SK-N-SH (cell line): ENCODE measurements at regions not wholly inside any gene's neighbourhood (a gene's known extent, or its start where the extent isn't known, plus 50 kb on each side); places are given as distances from the start of the nearest gene placed in this dataset.

Experiments
- CTCF ChIA-PET: fragments of 300-600, 350-600 bp; formaldehyde crosslinking; extraction: SDS; loops from one replicate; lab custom pipeline; 2021; lab: Yijun Ruan, JAX
- POLR2A ChIA-PET: fragments of 350-600 bp; sonication (Branson Sonifier 250); formaldehyde crosslinking; extraction: SDS; loops from one replicate; lab custom pipeline; 2020; ENCODE audit warnings: antibody characterized with exemption, inconsistent platforms; lab: Yijun Ruan, JAX
- DNase-seq: peaks from one replicate; pipeline ENCODE4 v3.0.0; 2012
- H2AFZ ChIP-seq: fragments of 200-600 bp; sonication (generic); 2 replicates; pipeline ENCODE4 v1.8.1; 2016; ENCODE audit warnings: antibody characterized with exemption, mild to moderate bottlenecking, low read depth
- H3F3A ChIP-seq: fragments of 200-600 bp; sonication (generic); replicated peaks from 2 replicates; pipeline ENCODE3; 2016; ENCODE audit warnings: antibody characterized with exemption, mild to moderate bottlenecking; ENCODE audit not compliant: insufficient read depth
- H3K27ac ChIP-seq, 2 experiments: fragments of 200-500 bp in 1 of 2; fragments of 200-600 bp in 1 of 2; sonication (Bioruptor generic) in 1 of 2; sonication (generic), shearing (Covaris generic) in 1 of 2; 2 replicates each; pipeline versions ENCODE4 v1.5.1 to v1.6.1; 2014 to 2016; ENCODE audit warnings: low read depth in 2 of 2, inconsistent platforms in 1 of 2, low read length in 1 of 2, mild to moderate bottlenecking in 1 of 2, mixed read lengths in 1 of 2
- H3K27me3 ChIP-seq: fragments of 200-600 bp; sonication (generic), shearing (Covaris generic); 2 replicates; pipeline ENCODE4 v1.6.1; 2016; ENCODE audit warnings: mixed run types; ENCODE audit not compliant: insufficient read depth
- H3K36me3 ChIP-seq, 2 experiments: fragments of 200-500 bp in 1 of 2; fragments of 200-600 bp in 1 of 2; sonication (Bioruptor generic) in 1 of 2; sonication (generic) in 1 of 2; replicated peaks in 1 of 2; 2 replicates each; pipeline versions ENCODE3 to v1.5.1; 2014 to 2016; ENCODE audit warnings: low read length in 1 of 2, mild to moderate bottlenecking in 1 of 2; ENCODE audit not compliant: insufficient read depth in 2 of 2, control insufficient read depth in 1 of 2
- H3K4me1 ChIP-seq, 2 experiments: fragments of 200-500 bp in 1 of 2; fragments of 200-600 bp in 1 of 2; sonication (Bioruptor generic) in 1 of 2; sonication (generic), shearing (Covaris generic) in 1 of 2; 2 replicates each; pipeline versions ENCODE4 v1.5.1 to v1.6.1; 2014 to 2016; ENCODE audit warnings: low read depth in 1 of 2, low read length in 1 of 2, mixed run types in 1 of 2; ENCODE audit not compliant: insufficient read depth in 2 of 2, control insufficient read depth in 1 of 2
- H3K4me2 ChIP-seq: fragments of 200-600 bp; sonication (generic), shearing (Covaris generic); 2 replicates; pipeline ENCODE4 v1.6.1; 2017; ENCODE audit warnings: mixed run types
- H3K4me3 ChIP-seq, 2 experiments: fragments of 200-500 bp in 1 of 2; fragments of 200-600 bp in 1 of 2; sonication (Bioruptor generic) in 1 of 2; sonication (generic), shearing (Covaris generic) in 1 of 2; 2 replicates each; pipeline versions ENCODE4 v1.5.1 to v1.8.1; 2014 to 2016; ENCODE audit warnings: low read depth in 2 of 2, inconsistent platforms in 1 of 2, low read length in 1 of 2, mild to moderate bottlenecking in 1 of 2, mixed read lengths in 1 of 2, moderate library complexity in 1 of 2
- H3K79me2 ChIP-seq: fragments of 200-600 bp; sonication (generic); 2 replicates; pipeline ENCODE4 v1.8.1; 2017; ENCODE audit warnings: mild to moderate bottlenecking; ENCODE audit not compliant: insufficient read depth
- H3K9ac ChIP-seq: fragments of 200-600 bp; sonication (generic); 2 replicates; pipeline ENCODE4 v1.6.1; 2017; ENCODE audit warnings: mixed run types
- H3K9me2 ChIP-seq: fragments of 200-600 bp; sonication (generic); 2 replicates; pipeline ENCODE4 v1.6.1; 2017; ENCODE audit warnings: mixed run types
- H3K9me3 ChIP-seq: fragments of 200-600 bp; sonication (generic); 2 replicates; pipeline ENCODE4 v1.6.1; 2017; ENCODE audit warnings: mixed run types, mild to moderate bottlenecking, moderate library complexity
- H4K20me1 ChIP-seq: fragments of 200-600 bp; sonication (generic); 2 replicates; pipeline ENCODE4 v1.6.1; 2017; ENCODE audit warnings: mild to moderate bottlenecking, mixed run types; ENCODE audit not compliant: insufficient read depth
- CTCF ChIP-seq: fragments of 200-600 bp; sonication (generic); IDR thresholded peaks from 2 replicates; pipeline ENCODE4 v1.6.1; 2017; ENCODE audit warnings: antibody characterized with exemption, mild to moderate bottlenecking, moderate library complexity
- EZH2phosphoT487 ChIP-seq: fragments of 200-600 bp; sonication (generic); IDR thresholded peaks from 2 replicates; pipeline ENCODE4 v1.6.1; 2017; ENCODE audit warnings: low read depth, mixed run types, mild to moderate bottlenecking, antibody characterized with exemption, moderate library complexity, borderline replicate concordance
- FOXJ3 ChIP-seq: sonication (generic); formaldehyde crosslinking; IDR thresholded peaks from 2 replicates; pipeline ENCODE4 v1.5.1; 2020; ENCODE audit warnings: mild to moderate bottlenecking, missing genetic modification reagents
- FOXM1 ChIP-seq: IDR thresholded peaks from 2 replicates; pipeline ENCODE4 v1.4.0; 2012; ENCODE audit warnings: low read depth, mild to moderate bottlenecking
- GATA2 ChIP-seq: sonication (generic); formaldehyde crosslinking; IDR thresholded peaks from 2 replicates; pipeline ENCODE4 v1.5.0; 2020; ENCODE audit warnings: mild to moderate bottlenecking, missing genetic modification reagents
- NFIC ChIP-seq: IDR thresholded peaks from 2 replicates; pipeline ENCODE4 v1.4.0; 2012; ENCODE audit warnings: borderline replicate concordance
- PBX3 ChIP-seq: IDR thresholded peaks from 2 replicates; pipeline ENCODE4; 2012
- RCOR1 ChIP-seq: fragments of 150-350 bp; IDR thresholded peaks from 2 replicates; pipeline ENCODE4 v1.6.1; 2017; ENCODE audit warnings: antibody characterized with exemption, low read length
- REST ChIP-seq: IDR thresholded peaks from 2 replicates; pipeline ENCODE4 v1.6.1; 2012; ENCODE audit warnings: mild to moderate bottlenecking, low read depth, low read length, moderate library complexity
- RXRA ChIP-seq: IDR thresholded peaks from 2 replicates; pipeline ENCODE4 v1.4.0; 2012; ENCODE audit warnings: low read depth, mild to moderate bottlenecking, borderline replicate concordance
- SIN3A ChIP-seq: IDR thresholded peaks from 2 replicates; pipeline ENCODE4 v1.6.1; 2012; ENCODE audit warnings: low read depth, mild to moderate bottlenecking, low read length, moderate library complexity, borderline replicate concordance
- SMC3 ChIP-seq: IDR thresholded peaks from 2 replicates; pipeline ENCODE4 v1.6.1; 2012; ENCODE audit warnings: low read depth, low read length, improper control_type of control experiment
- TCF12 ChIP-seq: IDR thresholded peaks from 2 replicates; pipeline ENCODE4 v1.4.0; 2012
- TEAD4 ChIP-seq: IDR thresholded peaks from 2 replicates; pipeline ENCODE4 v1.4.0; 2012; ENCODE audit warnings: mild to moderate bottlenecking, borderline replicate concordance; ENCODE audit not compliant: insufficient read depth
- ZBTB33 ChIP-seq: IDR thresholded peaks from 2 replicates; pipeline ENCODE4 v1.4.0; 2012; ENCODE audit warnings: low read depth, borderline replicate concordance
- WGBS: methylation state at CpG from one replicate; pipeline ENCODE4 v1.1.6; 2017; ENCODE audit warnings: low lambda C conversion rate; 5-methylcytosine and 5-hydroxymethylcytosine counted together

- POLR2A ChIA-PET = no interaction called here
- CTCF ChIA-PET = interaction anchor here (0.6 to 7.2 kb wide), 4 partner anchors 26 to 921 kb away, joined by 3 to 53 read pairs (median 7); no protein-coding TSS in a partner anchor
Observed at GRCh38 chr3:157610876-157611535, 107.8 kb upstream of the VEPH1 start.

More at GRCh38 chr3:157610876-157611535, 107.8 kb upstream of the VEPH1 start:
- peaks cover 4% of the 10 kb centered on the region for H3F3A ChIP-seq
- no peak overlapping the region for H3K27ac ChIP-seq
- WGBS = 86% methylated on average over 7 of the region's 7 CpGs
- H3K4me1 ChIP-seq = peaks cover 0 to 8% of the 10 kb centered on the region in 2 experiments; a peak in 1 of 4 replicates
- H3K79me2 ChIP-seq = no peaks in the 10 kb centered on the region
- H3K9me3 ChIP-seq = no peaks in the 10 kb centered on the region
- H3K9ac ChIP-seq = no peak overlapping the region
- H2AFZ ChIP-seq = no peak overlapping the region
- no peak for DNase-seq
- no peaks in the 10 kb centered on the region for H3K27me3 ChIP-seq
- no peaks in the 10 kb centered on the region for H3K36me3 ChIP-seq
- H3K4me3 ChIP-seq = no peak overlapping the region
- TF ChIP-seq TEAD4 = no peak
- no peak for TF ChIP-seq PBX3
- no peak for TF ChIP-seq FOXJ3 (CRISPR knock-in tag)
- no peak for TF ChIP-seq GATA2 (CRISPR knock-in tag)
- TF ChIP-seq ZBTB33 = no peak
- no peak for TF ChIP-seq SIN3A
- no peak for TF ChIP-seq EZH2phosphoT487
- no peak for TF ChIP-seq NFIC
- no peak for TF ChIP-seq RCOR1
- TF ChIP-seq CTCF = no peak
- no peak for TF ChIP-seq REST
- no peak for TF ChIP-seq RXRA
- no peak for TF ChIP-seq FOXM1
- TF ChIP-seq TCF12 = no peak
- TF ChIP-seq SMC3 = no peak
- TF ChIP-seq, all 33 proteins: peak for 0
- Histone ChIP-seq H3K9me2 (no peaks in the 10 kb centered on the region), H4K20me1 (no peaks in the 10 kb centered on the region), H3K4me2 (no peak overlapping the region)
